K562 (cell line): ENCODE measurements at regions not wholly inside any gene's neighbourhood (a gene's known extent, or its start where the extent isn't known, plus 50 kb on each side); places are given as distances from the start of the nearest gene placed in this dataset.

Experiments used
- ATAC-seq: fragments of 200-7000 bp; cut with Tn5 transposase; 3 replicates; pipeline ENCODE4 v1.9.1; 2020; ENCODE audit warnings: moderate library complexity
- BruUV-seq: library from RNA; stranded (reverse); fragments of 400-500 nt; replicated peaks from 2 replicates; lab custom pipeline; 2021; lab: Mats Ljungman, UMichigan
- CTCF ChIA-PET: fragments of 300-600 bp; formaldehyde crosslinking; extraction: SDS; loops from one replicate; lab custom pipeline; 2021; ENCODE audit warnings: low intra/inter-chr PET ratio; lab: Yijun Ruan, JAX
- POLR2A ChIA-PET: fragments of 300-600, 350-650 bp; sonication (Branson Sonifier 250); formaldehyde crosslinking; extraction: SDS; loops from one replicate; lab custom pipeline; 2021; ENCODE audit warnings: antibody characterized with exemption, inconsistent platforms; lab: Yijun Ruan, JAX
- DNase-seq, 4 experiments: peaks; one replicate each; pipeline versions ENCODE4 v3.0.0 to v3.0.0-alpha.2; 2011 to 2018; ENCODE audit warnings: low spot score in 3 of 4, mixed read lengths in 3 of 4; ENCODE audit errors: extremely low read depth in 1 of 4
- FAIRE-seq: peaks from 2 replicates; lab custom pipeline; 2011; peaks lifted over from hg19 to GRCh38; lab: Jason Lieb, UNC
- H2AFZ ChIP-seq: 2 replicates; pipeline ENCODE4 v1.6.0; 2011; ENCODE audit warnings: low read depth, low read length, control low read depth, inconsistent platforms
- H3K27ac ChIP-seq: fragments of 200-600 bp; 3 replicates; pipeline ENCODE4 v1.8.0; 2011; ENCODE audit warnings: low read depth, mild to moderate bottlenecking, control low read depth, inconsistent platforms, low read length, moderate library complexity, mixed read lengths; ENCODE audit errors: extremely low read depth
- H3K27me3 ChIP-seq, 2 experiments: fragments of 300-600 bp in 1 of 2; 2 replicates in 1 of 2; 3 replicates in 1 of 2; pipeline versions ENCODE4 v1.6.0 to v1.8.0; 2011; ENCODE audit warnings: inconsistent platforms in 2 of 2, low read length in 2 of 2, mild to moderate bottlenecking in 1 of 2, mixed read lengths in 1 of 2, moderate library complexity in 1 of 2; ENCODE audit not compliant: control insufficient read depth in 2 of 2, insufficient read depth in 2 of 2
- H3K36me3 ChIP-seq: fragments of 300-600 bp; 3 replicates; pipeline ENCODE4 v1.8.0; 2011; ENCODE audit warnings: mild to moderate bottlenecking, low read length, inconsistent platforms; ENCODE audit not compliant: control insufficient read depth, insufficient read depth
- H3K4me1 ChIP-seq, 2 experiments: fragments of 200-600 bp in 1 of 2; replicated peaks in 1 of 2; 2 replicates in 1 of 2; 3 replicates in 1 of 2; pipeline versions ENCODE4 v1.5.1 to v1.8.0; 2011; ENCODE audit warnings: inconsistent platforms in 2 of 2, low read length in 2 of 2, mild to moderate bottlenecking in 1 of 2, mixed read lengths in 1 of 2, moderate library complexity in 1 of 2; ENCODE audit not compliant: control insufficient read depth in 2 of 2, insufficient read depth in 2 of 2
- H3K4me2 ChIP-seq: 2 replicates; pipeline ENCODE4 v1.6.1; 2011; ENCODE audit warnings: low read length, control low read depth, inconsistent platforms, mixed read lengths; ENCODE audit not compliant: insufficient read depth
- H3K4me3 ChIP-seq: fragments of 200-600 bp; sonication (generic), shearing (Covaris generic); 2 replicates; pipeline ENCODE4 v1.5.1; 2016; ENCODE audit warnings: control low read depth, inconsistent platforms
- H3K79me2 ChIP-seq: fragments of 200-600 bp; 3 replicates; pipeline ENCODE4 v1.8.0; 2011; ENCODE audit warnings: low read length, inconsistent platforms; ENCODE audit not compliant: control insufficient read depth, insufficient read depth
- H3K9ac ChIP-seq, 2 experiments: 2 replicates each; pipeline versions ENCODE4 v1.6.0 to v1.6.1; 2011; ENCODE audit warnings: low read depth in 2 of 2, low read length in 2 of 2, control low read depth in 1 of 2, inconsistent platforms in 1 of 2, mild to moderate bottlenecking in 1 of 2, mixed read lengths in 1 of 2; ENCODE audit not compliant: insufficient read depth in 1 of 2
- H3K9me1 ChIP-seq: one replicate; pipeline ENCODE4 v1.6.0; 2011; ENCODE audit warnings: inconsistent platforms, mild to moderate bottlenecking, low read length, moderate library complexity; ENCODE audit not compliant: control insufficient read depth, insufficient read depth
- H3K9me3 ChIP-seq: replicated peaks from 2 replicates; pipeline ENCODE4 v1.5.1; 2011; ENCODE audit warnings: low read depth, low read length, inconsistent platforms; ENCODE audit not compliant: control insufficient read depth, insufficient read depth
- H4K20me1 ChIP-seq: replicated peaks from 2 replicates; pipeline ENCODE4 v1.6.1; 2011; ENCODE audit warnings: low read length, inconsistent platforms, mixed read lengths; ENCODE audit not compliant: control insufficient read depth, insufficient read depth
- GATA2 ChIP-seq: sonication (generic); formaldehyde crosslinking; IDR thresholded peaks from 2 replicates; pipeline ENCODE4 v1.4.0; 2020; ENCODE audit warnings: mild to moderate bottlenecking, missing genetic modification reagents
- HNRNPLL ChIP-seq: fragments of 200-400 bp; formaldehyde crosslinking; IDR thresholded peaks from 2 replicates; pipeline ENCODE4 v1.6.1; 2017; ENCODE audit warnings: low read length, low read depth, mild to moderate bottlenecking; ENCODE audit not compliant: poor library complexity, severe bottlenecking
- JUN ChIP-seq, 2 experiments: sonication (generic) in 1 of 2; formaldehyde crosslinking in 1 of 2; IDR thresholded peaks; 2 replicates each; pipeline versions ENCODE4 v1.6.1 to v1.8.0; 2012 to 2022; ENCODE audit warnings: borderline replicate concordance in 2 of 2, mild to moderate bottlenecking in 2 of 2, improper control_type of control experiment in 1 of 2, low read depth in 1 of 2, low read length in 1 of 2, missing genetic modification reagents in 1 of 2
- RB1 ChIP-seq: fragments of 450-650 bp; IDR thresholded peaks from 2 replicates; pipeline ENCODE4 v1.6.1; 2017; ENCODE audit warnings: low read depth, mild to moderate bottlenecking
- SNAPC5 ChIP-seq: fragments of 250-450 bp; sonication (Bioruptor Pico); IDR thresholded peaks from 2 replicates; pipeline ENCODE4 v1.8.0; 2021; ENCODE audit warnings: moderate library complexity, mild to moderate bottlenecking, inconsistent platforms
- ZNF239 ChIP-seq: fragments of 250-450 bp; sonication (Bioruptor Pico); IDR thresholded peaks from 2 replicates; pipeline ENCODE4 v1.4.0; 2020; ENCODE audit warnings: mild to moderate bottlenecking
- ZNF77 ChIP-seq: fragments of 250-450 bp; sonication (Bioruptor Pico); IDR thresholded peaks from 2 replicates; pipeline ENCODE4 v1.5.0; 2020
- WGBS: fragments of 100-300 bp; shearing (Covaris generic); methylation state at CpG from one replicate; pipeline ENCODE4 v1.1.6; 2016; ENCODE audit warnings: low coverage, mixed read lengths; ENCODE audit not compliant: insufficient coverage; ENCODE audit errors: missing lambda C conversion rate; 5-methylcytosine and 5-hydroxymethylcytosine counted together
- in situ Hi-C: fragments of 300-500 bp; cut with MboI; formaldehyde crosslinking; loops from 4 replicates; pipeline ENCODE4 v1.15.0; 2018; ENCODE audit warnings: inconsistent platforms, mixed read lengths
- intact Hi-C: fragments of 100-400 bp; cut with micrococcal nuclease; formaldehyde crosslinking; loops from 2 replicates; pipeline ENCODE4 v1.14.2; 2022
- TF ChIP-seq, protein P1 (sequence below): fragments of 450-650 bp; IDR thresholded peaks from 2 replicates; pipeline ENCODE4 v1.7.1; 2018; ENCODE audit warnings: mild to moderate bottlenecking, low read depth; ENCODE audit not compliant: partially characterized antibody
- TF ChIP-seq, protein P2 (sequence below): fragments of 250-450 bp; sonication (Bioruptor Pico); IDR thresholded peaks from 2 replicates; pipeline ENCODE4 v1.5.0; 2021; ENCODE audit warnings: mild to moderate bottlenecking, moderate library complexity

DNA sequence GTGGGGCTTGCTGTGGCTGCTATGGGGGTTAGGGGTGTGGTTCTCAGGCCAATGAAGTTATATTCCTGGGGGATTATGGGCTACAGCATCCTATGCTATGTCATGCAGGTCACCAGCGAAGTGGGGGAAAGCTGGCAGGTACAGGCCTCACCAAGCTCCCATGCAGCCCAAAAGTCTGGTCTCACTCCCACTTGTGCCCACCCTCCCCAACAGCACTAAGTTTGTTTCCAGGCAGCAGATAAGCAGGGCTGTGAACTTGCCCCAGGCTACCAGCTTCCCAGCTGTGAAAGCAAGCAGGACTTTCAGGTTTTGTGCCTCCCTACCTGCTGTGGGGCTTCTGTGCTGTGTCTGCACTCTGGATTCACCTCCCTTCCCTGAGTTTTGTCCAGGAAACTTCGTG is 469.7 kb downstream of the CPS1 start:
- Histone ChIP-seq H3K79me2 (no peaks in the 10 kb centered on the region), H3K9ac (no peak overlapping the region), H3K9me3 (no peaks in the 10 kb centered on the region), H3K9me1 (no peaks in the 10 kb centered on the region), H3K4me3 (no peak overlapping the region), H3K36me3 (no peaks in the 10 kb centered on the region), H4K20me1 (no peaks in the 10 kb centered on the region), H3K27ac (no peak overlapping the region), H3K27me3 (no peaks in the 10 kb centered on the region), H2AFZ (no peak overlapping the region), H3K4me1 (no peaks in the 10 kb centered on the region), H3K4me2 (no peak overlapping the region)
- DNase-seq, result no peak
- BruUV-seq, result no TSS peak
- in situ Hi-C loops (no loop called here), intact Hi-C loops (no loop called here)
- no peak for ATAC-seq
- POLR2A ChIA-PET, result no interaction called here
- FAIRE-seq, result no peak
- TF ChIP-seq, protein P1, sequence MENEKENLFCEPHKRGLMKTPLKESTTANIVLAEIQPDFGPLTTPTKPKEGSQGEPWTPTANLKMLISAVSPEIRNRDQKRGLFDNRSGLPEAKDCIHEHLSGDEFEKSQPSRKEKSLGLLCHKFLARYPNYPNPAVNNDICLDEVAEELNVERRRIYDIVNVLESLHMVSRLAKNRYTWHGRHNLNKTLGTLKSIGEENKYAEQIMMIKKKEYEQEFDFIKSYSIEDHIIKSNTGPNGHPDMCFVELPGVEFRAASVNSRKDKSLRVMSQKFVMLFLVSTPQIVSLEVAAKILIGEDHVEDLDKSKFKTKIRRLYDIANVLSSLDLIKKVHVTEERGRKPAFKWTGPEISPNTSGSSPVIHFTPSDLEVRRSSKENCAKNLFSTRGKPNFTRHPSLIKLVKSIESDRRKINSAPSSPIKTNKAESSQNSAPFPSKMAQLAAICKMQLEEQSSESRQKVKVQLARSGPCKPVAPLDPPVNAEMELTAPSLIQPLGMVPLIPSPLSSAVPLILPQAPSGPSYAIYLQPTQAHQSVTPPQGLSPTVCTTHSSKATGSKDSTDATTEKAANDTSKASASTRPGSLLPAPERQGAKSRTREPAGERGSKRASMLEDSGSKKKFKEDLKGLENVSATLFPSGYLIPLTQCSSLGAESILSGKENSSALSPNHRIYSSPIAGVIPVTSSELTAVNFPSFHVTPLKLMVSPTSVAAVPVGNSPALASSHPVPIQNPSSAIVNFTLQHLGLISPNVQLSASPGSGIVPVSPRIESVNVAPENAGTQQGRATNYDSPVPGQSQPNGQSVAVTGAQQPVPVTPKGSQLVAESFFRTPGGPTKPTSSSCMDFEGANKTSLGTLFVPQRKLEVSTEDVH, result no peak
- TF ChIP-seq, protein P2, sequence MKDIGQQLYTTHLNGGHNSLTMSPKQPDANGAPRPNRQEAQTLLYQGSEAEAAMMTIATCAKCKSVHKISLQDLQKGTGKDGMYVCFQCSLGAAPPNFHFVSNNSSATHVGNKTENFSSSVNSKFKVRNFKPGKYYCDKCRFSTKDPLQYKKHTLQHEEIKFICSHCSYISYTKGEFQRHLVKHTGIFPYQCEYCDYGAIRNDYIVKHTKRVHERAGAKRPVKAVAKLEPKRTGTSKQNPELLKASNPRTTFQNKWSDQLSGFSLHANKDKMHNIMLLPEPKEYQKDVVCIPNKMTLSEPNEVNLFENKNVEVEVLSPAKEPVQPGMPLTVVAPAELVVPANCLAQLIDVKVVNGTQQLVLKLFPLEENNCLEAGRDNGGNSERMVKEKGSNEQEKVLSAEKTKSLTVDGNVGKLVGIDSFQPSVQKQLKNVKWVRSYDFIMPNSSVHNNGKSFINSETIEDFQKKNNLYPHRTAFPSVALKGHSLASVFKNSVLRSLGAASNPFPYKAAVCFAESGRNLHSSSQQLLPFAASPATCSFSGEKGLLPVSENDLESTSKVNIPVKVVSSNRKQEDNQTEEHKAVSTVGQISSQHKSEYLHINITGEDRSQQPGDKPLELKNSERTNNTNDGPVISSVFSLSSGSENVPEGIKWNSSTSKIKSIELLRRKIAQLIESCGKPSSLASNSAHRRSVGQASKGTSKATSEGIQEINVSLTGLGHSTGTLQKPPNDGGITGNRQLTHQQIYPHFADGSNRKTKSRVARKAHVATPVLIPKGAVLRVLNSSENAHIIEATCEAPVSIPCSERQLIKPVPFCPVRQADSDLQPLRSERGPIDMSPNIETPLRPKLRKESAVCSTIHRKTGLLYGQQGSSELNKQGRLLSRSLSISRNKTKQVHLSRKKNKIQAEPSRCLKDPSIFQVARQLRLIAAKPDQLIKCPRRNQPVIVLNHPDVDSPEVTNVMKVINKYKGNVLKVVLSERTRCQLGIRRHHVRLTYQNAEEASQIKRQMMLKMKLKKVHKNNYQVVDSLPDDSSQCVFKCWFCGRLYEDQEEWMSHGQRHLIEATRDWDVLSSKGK (CRISPR knock-in tag), result no peak
- TF ChIP-seq RB1, result no peak
- TF ChIP-seq SNAPC5, result no peak
- no peak for TF ChIP-seq ZNF239 (CRISPR knock-in tag)
- TF ChIP-seq JUN (IDR thresholded peaks at IDR 0.05; ENCODE audit: borderline replicate concordance, low read depth, low read length), result no peak
- no peak for TF ChIP-seq JUN (CRISPR knock-in tag; IDR thresholded peaks at IDR 0.05; ENCODE audit: borderline replicate concordance)
- TF ChIP-seq HNRNPLL, result no peak
- TF ChIP-seq GATA2, result no peak
- no peak for TF ChIP-seq ZNF77 (CRISPR knock-in tag)
- TF ChIP-seq, all 486 proteins: peak for 0
- 8% methylated on average over 2 of the region's 2 CpGs for WGBS
- CTCF ChIA-PET, result no interaction called here
